Ovary (tissue), 7 donors: ENCODE measurements at regions not wholly inside any gene's neighbourhood (a gene's known extent, or its start where the extent isn't known, plus 50 kb on each side); places are given as distances from the start of the nearest gene placed in this dataset.

Experiments used
- DNase-seq, 5 donors: peaks; one replicate each; pipeline ENCODE4 v3.0.0-alpha.2; 2019 to 2020
- H3K27ac ChIP-seq, 2 donors: fragments of 200-600 bp; one replicate each; pipeline versions ENCODE4 v1.5.1 to v1.8.0; 2019 to 2022
- H3K27me3 ChIP-seq: fragments of 200-600 bp; one replicate; pipeline ENCODE4 v1.8.0; 2022
- H3K36me3 ChIP-seq: fragments of 200-600 bp; sonication (generic); one replicate; pipeline ENCODE4 v1.5.1; 2019
- H3K4me1 ChIP-seq: one replicate; pipeline ENCODE4 v1.8.1; 2013; ENCODE audit warnings: mild to moderate bottlenecking, moderate library complexity; ENCODE audit not compliant: insufficient read depth
- H3K4me3 ChIP-seq: fragments of 200-600 bp; sonication (generic); one replicate; pipeline ENCODE4 v1.5.1; 2017
- H3K9me3 ChIP-seq, 2 donors: fragments of 200-600 bp in 1 of 2; sonication (generic) in 1 of 2; one replicate each; pipeline versions ENCODE4 v1.5.1 to v1.8.1; 2013 to 2019; ENCODE audit warnings: mild to moderate bottlenecking in 1 of 2, moderate library complexity in 1 of 2
- EP300 ChIP-seq: sonication (generic); formaldehyde crosslinking; IDR thresholded peaks from one replicate; pipeline ENCODE4 v1.6.1; 2017; ENCODE audit warnings: antibody characterized with exemption
- POLR2A ChIP-seq: fragments of 450-650 bp; IDR thresholded peaks from one replicate; pipeline ENCODE4 v1.6.1; 2017; ENCODE audit warnings: antibody characterized with exemption, mild to moderate bottlenecking, moderate library complexity
- WGBS, 3 donors: extraction: QIAGEN DNeasy Blood & Tissue Kit in 1 of 3; methylation state at CpG; one replicate each; pipeline versions ENCODE4 v1.1.5 to v1.1.7; 2013 to 2017; 5-methylcytosine and 5-hydroxymethylcytosine counted together
- intact Hi-C, 4 donors: fragments of 100-400 bp; cut with DNase I; formaldehyde crosslinking; loops; one replicate each; pipeline versions ENCODE4 v1.11.0 to v1.15.1; 2022 to 2023
- TF ChIP-seq, protein P1 (sequence below), 3 donors: fragments of 450-650 bp in 2 of 3; fragments of 200-600 bp in 1 of 3; IDR thresholded peaks; one replicate each; pipeline versions ENCODE4 v1.5.1 to v1.8.0; 2016 to 2022; ENCODE audit warnings: antibody characterized with exemption in 3 of 3, mild to moderate bottlenecking in 1 of 3
- donor health status: DM: no; HTN: no; CAD: no; lungs with moderate emphysema.
- donor health status: DM: no; HTN: no; CAD: no.
- donor health status: Bipolar disorder and iron deficiency.
- donor health status: DM: no; HTN: no; CAD: no.
- donor health status: DM: yes; HTN: yes; CAD: no.

GRCh38 chr9:6114424-6114823, 99.0 kb upstream of the RANBP6 start:
- no peaks in the 10 kb centered on the region for H3K27me3 ChIP-seq
- H3K4me3 ChIP-seq = no peak overlapping the region
- intact Hi-C loops = no loop called here
- no peak overlapping the region for H3K27ac ChIP-seq
- no peaks in the 10 kb centered on the region for H3K4me1 ChIP-seq
- no peak for DNase-seq
- H3K36me3 ChIP-seq = no peaks in the 10 kb centered on the region
- no peaks in the 10 kb centered on the region for H3K9me3 ChIP-seq
- TF ChIP-seq, protein P1, sequence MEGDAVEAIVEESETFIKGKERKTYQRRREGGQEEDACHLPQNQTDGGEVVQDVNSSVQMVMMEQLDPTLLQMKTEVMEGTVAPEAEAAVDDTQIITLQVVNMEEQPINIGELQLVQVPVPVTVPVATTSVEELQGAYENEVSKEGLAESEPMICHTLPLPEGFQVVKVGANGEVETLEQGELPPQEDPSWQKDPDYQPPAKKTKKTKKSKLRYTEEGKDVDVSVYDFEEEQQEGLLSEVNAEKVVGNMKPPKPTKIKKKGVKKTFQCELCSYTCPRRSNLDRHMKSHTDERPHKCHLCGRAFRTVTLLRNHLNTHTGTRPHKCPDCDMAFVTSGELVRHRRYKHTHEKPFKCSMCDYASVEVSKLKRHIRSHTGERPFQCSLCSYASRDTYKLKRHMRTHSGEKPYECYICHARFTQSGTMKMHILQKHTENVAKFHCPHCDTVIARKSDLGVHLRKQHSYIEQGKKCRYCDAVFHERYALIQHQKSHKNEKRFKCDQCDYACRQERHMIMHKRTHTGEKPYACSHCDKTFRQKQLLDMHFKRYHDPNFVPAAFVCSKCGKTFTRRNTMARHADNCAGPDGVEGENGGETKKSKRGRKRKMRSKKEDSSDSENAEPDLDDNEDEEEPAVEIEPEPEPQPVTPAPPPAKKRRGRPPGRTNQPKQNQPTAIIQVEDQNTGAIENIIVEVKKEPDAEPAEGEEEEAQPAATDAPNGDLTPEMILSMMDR (IDR thresholded peaks at IDR 0.05) = no peak
- TF ChIP-seq EP300 (no peak), POLR2A (no peak)
- 91 to 98% (median 96%) methylated on average over 6 of the region's 6 CpGs for WGBS, 3 donors

DNA sequence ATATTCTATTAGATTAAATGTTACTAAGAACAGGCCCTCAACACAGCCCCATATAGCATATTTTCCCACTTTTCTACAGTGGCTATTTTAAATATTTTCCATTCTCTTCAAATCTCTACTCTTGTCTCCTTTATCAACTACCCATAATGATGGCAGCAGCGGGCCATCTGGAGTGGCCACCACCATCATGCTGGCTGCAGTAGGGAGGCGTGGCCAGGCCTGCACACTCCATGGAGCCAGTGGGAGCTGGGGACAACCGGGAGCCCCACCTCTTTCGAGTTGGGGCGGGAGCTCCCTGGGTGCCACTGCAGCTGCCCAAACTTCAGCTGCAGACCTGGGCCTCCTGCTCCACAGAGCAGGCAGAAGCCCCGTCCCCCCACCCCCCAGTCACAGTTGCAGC, 98.4 kb upstream of the RANBP6 start:
- no peaks in the 10 kb centered on the region for H3K9me3 ChIP-seq
- WGBS, 3 donors = 65 to 77% (median 66%) methylated on average over 5 to 6 of the region's 6 CpGs
- no peaks in the 10 kb centered on the region for H3K4me1 ChIP-seq
- no peaks in the 10 kb centered on the region for H3K36me3 ChIP-seq
- TF ChIP-seq POLR2A (no peak), EP300 (no peak)
- TF ChIP-seq, protein P1 (IDR thresholded peaks at IDR 0.05) = no peak
- H3K4me3 ChIP-seq = no peak overlapping the region
- intact Hi-C loops = no loop called here
- no peak for DNase-seq
- H3K27me3 ChIP-seq = no peaks in the 10 kb centered on the region
- no peak overlapping the region for H3K27ac ChIP-seq

- H3K27me3 ChIP-seq = no peaks in the 10 kb centered on the region
- no peak overlapping the region for H3K27ac ChIP-seq
- H3K4me3 ChIP-seq = no peak overlapping the region
- H3K4me1 ChIP-seq = peaks cover 2% of the 10 kb centered on the region
- DNase-seq = no peak
- WGBS, 3 donors = 81 to 93% (median 92%) methylated on average over 5 of the region's 5 CpGs
- TF ChIP-seq, protein P1 (IDR thresholded peaks at IDR 0.05) = no peak
- no peak for TF ChIP-seq POLR2A
- no peak for TF ChIP-seq EP300
- intact Hi-C loops = no loop called here
- H3K36me3 ChIP-seq = no peaks in the 10 kb centered on the region
- H3K9me3 ChIP-seq = no peaks in the 10 kb centered on the region
Measured at GRCh38 chr9:6113312-6113711, 97.9 kb upstream of the RANBP6 start.

DNA sequence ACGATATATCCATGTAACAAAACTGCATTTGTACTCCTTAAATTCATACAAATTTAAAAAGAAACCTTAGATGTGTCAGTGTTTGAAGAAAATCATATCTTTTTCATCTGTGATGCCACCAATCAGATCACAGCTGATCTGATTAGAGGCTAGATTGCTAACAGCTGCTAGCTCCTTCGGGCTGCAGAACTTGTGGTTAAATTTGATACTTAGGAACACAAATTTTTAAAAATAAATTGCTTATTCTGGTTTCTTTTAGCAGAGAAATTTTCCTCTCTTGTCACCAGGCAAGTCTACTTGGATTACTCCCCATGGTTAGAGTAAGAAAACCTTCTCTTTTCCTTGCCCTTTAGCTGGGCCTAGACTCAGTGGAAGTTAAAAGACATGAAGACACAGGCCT, 94.6 kb upstream of the RANBP6 start:
- intact Hi-C loops = no loop called here
- H3K4me1 ChIP-seq = peaks cover 4% of the 10 kb centered on the region
- H3K36me3 ChIP-seq = no peaks in the 10 kb centered on the region
- H3K27me3 ChIP-seq = no peaks in the 10 kb centered on the region
- TF ChIP-seq, protein P1 (IDR thresholded peaks at IDR 0.05) = no peak
- TF ChIP-seq EP300 = no peak
- no peak for TF ChIP-seq POLR2A
- H3K27ac ChIP-seq = no peak overlapping the region
- DNase-seq = no peak
- 75 to 78% (median 76%) methylated on average over 2 of the region's 2 CpGs for WGBS, 3 donors
- no peak overlapping the region for H3K4me3 ChIP-seq
- no peaks in the 10 kb centered on the region for H3K9me3 ChIP-seq

GRCh38 chr9:6109571-6109970, 94.1 kb upstream of the RANBP6 start:
- H3K27me3 ChIP-seq = no peaks in the 10 kb centered on the region
- intact Hi-C loops = no loop called here
- H3K27ac ChIP-seq = no peak overlapping the region
- H3K4me3 ChIP-seq = no peak overlapping the region
- TF ChIP-seq EP300 (no peak), POLR2A (no peak)
- TF ChIP-seq, protein P1 (IDR thresholded peaks at IDR 0.05) = no peak
- no peaks in the 10 kb centered on the region for H3K36me3 ChIP-seq
- H3K9me3 ChIP-seq = no peaks in the 10 kb centered on the region
- DNase-seq = no peak
- peaks cover 4% of the 10 kb centered on the region for H3K4me1 ChIP-seq
